NCI-H748 (cell line): ENCODE measurements at regions not wholly inside any gene's neighbourhood (a gene's known extent, or its start where the extent isn't known, plus 50 kb on each side); places are given as distances from the start of the nearest gene placed in this dataset.
A peak's percentile ranks its signal among the peaks of the same experiment; 100 is the strongest.

Experiments
- DNase-seq: peaks from one replicate; lab custom pipeline; 2025; ENCODE audit not compliant: unreplicated experiment; lab: John Stamatoyannopoulos, UW

DNA sequence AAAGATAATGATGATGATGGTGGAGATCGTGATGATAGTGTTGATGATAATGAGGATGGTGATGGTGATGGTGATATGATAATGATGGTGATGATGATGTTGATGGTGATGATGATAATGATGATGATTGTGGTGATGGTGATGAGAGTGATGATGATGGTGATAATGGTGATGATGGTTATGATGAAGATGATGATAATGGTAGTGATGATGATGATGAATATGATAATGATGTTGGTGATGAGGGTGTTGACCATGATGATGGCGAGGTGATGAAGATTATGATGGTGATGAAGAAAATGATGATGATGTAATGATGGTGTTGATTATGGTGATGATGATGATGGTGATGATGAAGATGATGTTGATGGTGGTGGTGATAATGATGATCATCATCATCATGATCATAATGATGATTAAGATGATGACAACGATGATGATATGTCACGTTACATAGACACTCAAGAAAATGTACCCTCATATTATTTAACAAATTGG is 1106.4 kb downstream of the NLGN4X start:
- no peak for DNase-seq

GRCh38 chrX:5117816-5118215 is 1110.9 kb downstream of the NLGN4X start:
- no peak for DNase-seq

DNA sequence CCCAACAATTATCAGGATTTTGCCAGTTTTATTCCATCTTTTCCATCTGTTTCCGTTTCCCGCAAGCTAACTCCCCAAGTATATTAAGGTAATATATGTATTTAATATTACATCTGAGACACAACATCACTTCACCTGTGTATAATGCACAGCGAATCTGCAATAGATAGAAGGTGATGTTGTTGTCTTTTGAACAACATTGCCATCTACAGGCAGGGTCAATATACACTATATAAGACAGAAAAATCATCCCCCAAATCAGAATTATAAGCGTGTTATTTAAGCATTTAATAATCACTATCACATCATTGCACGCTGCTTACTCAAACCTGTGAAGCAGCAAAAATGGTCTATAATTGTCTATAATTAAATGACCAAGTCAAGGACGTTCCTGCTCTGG is 1115.5 kb downstream of the NLGN4X start:
- peak; percentile 44 for DNase-seq

DNA sequence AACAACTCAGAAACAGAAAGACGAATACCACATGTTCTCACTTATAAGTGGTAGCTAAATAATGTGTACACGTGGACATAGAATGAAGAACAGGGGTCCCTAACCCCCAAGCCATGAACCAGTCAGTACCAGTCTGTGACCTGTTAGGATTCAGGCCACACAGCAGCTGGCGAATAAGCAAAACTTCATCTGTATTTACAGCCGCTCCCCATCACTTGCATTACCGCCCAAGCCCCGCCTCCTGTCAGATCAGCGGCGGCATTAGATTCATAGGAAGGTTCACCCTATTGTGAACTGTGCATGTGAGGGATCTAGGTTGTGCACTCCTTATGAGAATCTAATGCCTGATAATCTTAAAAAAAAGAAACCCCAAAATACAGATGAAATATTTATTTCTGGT is 1128.7 kb downstream of the NLGN4X start:
- DNase-seq = no peak

GRCh38 chrX:5086388-5086787 is 1142.3 kb downstream of the NLGN4X start:
- DNase-seq = peak; percentile 15

DNA sequence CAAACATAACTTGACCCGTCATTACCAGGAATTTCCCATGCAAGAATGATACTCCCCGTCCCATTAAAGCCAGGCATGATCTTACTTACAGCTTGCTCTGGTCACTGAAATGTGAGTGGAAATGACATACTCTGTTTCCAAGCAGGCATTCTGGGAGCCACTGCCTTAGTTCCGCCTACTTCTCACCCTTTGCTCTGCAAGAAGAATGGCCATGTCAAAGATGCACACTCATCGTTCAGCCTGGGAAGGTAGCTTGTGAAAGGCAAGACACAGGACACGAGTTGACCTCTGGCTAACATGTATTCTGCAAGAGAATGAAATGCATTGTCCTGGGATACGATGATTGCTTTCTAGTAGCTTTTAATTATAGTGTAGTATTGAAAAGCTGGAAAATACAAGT is 1144.4 kb downstream of the NLGN4X start:
- DNase-seq = peak; percentile 45

- DNase-seq = no peak
Measured at GRCh38 chrX:5082705-5083104, 1146.0 kb downstream of the NLGN4X start.

GRCh38 chrX:5080791-5081190 is 1147.9 kb downstream of the NLGN4X start:
- DNase-seq = no peak

DNA sequence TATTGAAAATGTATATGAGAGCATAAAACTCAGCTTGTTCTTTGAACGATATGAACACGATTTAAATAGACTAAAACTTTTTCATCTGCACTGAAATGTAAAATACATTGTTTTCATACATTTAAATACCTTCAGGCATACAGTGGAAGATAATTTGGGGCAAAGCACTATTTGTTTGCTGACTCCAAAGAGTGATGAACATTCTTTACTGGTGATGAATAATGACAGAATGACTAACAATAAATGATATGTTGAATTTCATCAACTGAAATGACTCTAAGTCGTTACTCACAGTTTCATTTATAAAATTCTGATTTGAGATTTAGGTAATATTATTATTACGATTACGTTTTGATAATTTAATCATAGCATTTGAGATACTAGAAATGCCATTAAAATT is 1160.1 kb downstream of the NLGN4X start:
- DNase-seq = no peak

GRCh38 chrX:5057786-5058185 is 1170.9 kb downstream of the NLGN4X start:
- DNase-seq = no peak

GRCh38 chrX:5054852-5055251 is 1173.8 kb downstream of the NLGN4X start:
- DNase-seq = no peak

DNA sequence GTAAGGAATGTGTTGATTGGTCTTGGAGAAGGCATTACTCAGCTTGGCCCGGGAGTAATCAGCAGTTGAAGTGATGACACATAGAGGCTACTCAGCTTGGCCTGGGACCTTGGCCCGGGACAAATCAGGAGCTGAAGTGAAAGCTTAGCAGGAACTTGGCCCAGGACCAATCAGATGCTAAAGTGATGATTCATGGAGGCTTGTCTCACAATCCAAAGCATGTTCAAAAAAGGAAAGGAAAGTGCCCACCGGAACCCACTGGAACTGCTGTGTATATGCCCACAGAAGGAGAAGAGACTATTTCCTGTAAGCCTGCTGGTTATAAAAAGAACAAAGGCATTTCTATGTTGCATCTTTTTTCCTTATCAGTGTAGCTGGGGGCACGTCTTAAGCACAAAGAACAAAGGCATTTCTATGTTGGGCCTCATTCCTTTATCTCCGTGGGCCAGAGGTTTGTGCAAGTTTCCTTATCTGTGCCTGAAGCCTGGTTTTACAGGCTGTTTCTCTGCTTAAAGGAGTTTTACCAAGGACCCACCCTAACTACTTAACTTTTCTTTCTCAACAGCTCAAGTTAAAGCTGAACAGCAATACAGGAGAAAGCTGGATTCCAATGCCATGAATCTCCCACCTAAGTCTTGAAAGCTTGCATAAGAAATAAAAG is 1176.7 kb downstream of the NLGN4X start:
- DNase-seq = no peak

DNA sequence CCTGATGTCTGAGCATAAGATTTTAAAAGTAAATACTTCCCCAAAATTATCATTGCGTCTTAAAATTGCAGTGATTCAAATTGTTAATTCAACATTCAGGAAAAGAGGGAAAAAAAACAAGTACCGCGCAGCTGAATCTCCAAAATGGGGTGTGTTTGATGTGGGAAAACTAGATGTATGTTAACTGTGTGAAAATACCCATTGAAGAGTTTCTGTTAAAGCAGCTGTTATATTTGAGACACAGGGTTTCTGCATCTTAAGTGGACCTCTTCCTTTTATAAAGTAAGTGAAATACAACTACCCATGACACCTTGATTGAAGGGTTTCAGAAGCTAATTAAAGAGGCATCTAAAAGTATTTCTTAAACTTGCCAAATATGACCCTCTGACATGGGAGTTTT is 1186.1 kb downstream of the NLGN4X start:
- no peak for DNase-seq

- no peak for DNase-seq
Measured at GRCh38 chrX:5031792-5032191, 1196.9 kb downstream of the NLGN4X start.

GRCh38 chrX:5015451-5015850 is 1213.2 kb downstream of the NLGN4X start:
- DNase-seq = no peak

- DNase-seq = no peak
Measured at GRCh38 chrX:4994855-4995254, 1233.8 kb downstream of the NLGN4X start.

- DNase-seq = no peak
Measured at GRCh38 chrX:4978613-4979012, 1250.1 kb downstream of the NLGN4X start.

- no peak for DNase-seq
Measured at GRCh38 chrX:4971646-4972045, 1257.0 kb downstream of the NLGN4X start.

GRCh38 chrX:4964112-4964511 is 1250.7 kb upstream of the PRKX start:
- no peak for DNase-seq

- no peak for DNase-seq
Measured at GRCh38 chrX:4963432-4963831, 1250.0 kb upstream of the PRKX start.

DNA sequence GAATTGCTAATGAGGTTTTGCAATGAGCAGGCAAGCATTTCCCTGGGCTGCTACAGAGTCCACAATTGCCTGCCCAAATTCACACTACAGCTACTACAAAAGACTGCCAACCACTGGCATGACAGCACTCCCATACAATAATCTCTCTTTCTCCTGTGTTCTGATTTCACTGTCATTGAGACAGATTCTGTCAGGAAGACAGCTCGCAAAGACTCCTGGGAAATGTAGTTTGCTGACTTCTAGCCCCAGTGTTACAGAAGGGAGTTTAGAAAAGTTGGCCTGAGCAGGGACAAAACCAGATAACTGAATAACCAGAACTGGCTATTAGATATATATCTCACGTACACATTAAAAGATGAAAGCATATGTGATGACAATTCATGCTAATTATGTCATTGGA is 1231.3 kb upstream of the PRKX start:
- DNase-seq = no peak

- no peak for DNase-seq
Measured at GRCh38 chrX:4936315-4936714, 1222.9 kb upstream of the PRKX start.

DNA sequence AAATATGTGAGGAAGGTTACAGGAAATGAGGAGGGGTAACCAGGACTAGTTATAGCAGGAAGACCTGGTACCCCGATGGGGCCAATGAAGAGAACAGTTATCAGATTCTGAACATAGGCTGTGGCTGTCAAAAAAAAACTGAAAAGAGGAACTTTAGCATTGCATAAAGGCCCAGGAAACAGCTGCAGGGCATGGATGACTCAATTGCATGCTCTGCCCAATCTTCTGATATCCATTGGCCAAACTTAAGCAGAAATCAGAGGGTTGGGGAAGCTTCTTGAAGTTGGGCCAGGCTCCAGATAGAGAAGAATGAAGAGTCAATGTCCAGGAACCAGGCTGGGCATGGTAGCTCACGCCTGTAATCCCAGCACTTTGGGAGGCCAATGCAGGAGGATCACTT is 1222.4 kb upstream of the PRKX start:
- no peak for DNase-seq
